Breast epithelium (tissue), 4 donors: ENCODE measurements at regions not wholly inside any gene's neighbourhood (a gene's known extent, or its start where the extent isn't known, plus 50 kb on each side); places are given as distances from the start of the nearest gene placed in this dataset.

Source experiments
- DNase-seq, 2 donors: peaks; one replicate each; pipeline ENCODE4 v3.0.0-alpha.2; 2019; ENCODE audit warnings: low spot score in 2 of 2
- H3K27ac ChIP-seq, 2 donors: fragments of 200-600 bp; sonication (generic) in 1 of 2; one replicate each; pipeline ENCODE4 v1.5.1; 2016 to 2019; ENCODE audit warnings: mild to moderate bottlenecking in 1 of 2
- H3K27me3 ChIP-seq, 2 donors: fragments of 200-600 bp; sonication (generic) in 1 of 2; one replicate each; pipeline versions ENCODE4 v1.5.1 to v1.6.0; 2017 to 2019; ENCODE audit warnings: control low read depth in 1 of 2, mild to moderate bottlenecking in 1 of 2
- H3K36me3 ChIP-seq: fragments of 200-600 bp; one replicate; pipeline ENCODE4 v1.5.1; 2019
- H3K4me1 ChIP-seq, 2 donors: fragments of 200-600 bp; sonication (generic); one replicate each; pipeline ENCODE4 v1.5.1; 2016 to 2019; ENCODE audit warnings: control low read depth in 1 of 2
- H3K4me3 ChIP-seq, 3 donors: fragments of 200-600 bp; sonication (generic); 1 replicate in 2 of 3; 2 replicates in 1 of 3; pipeline ENCODE4 v1.5.1; 2016 to 2019; ENCODE audit warnings: mild to moderate bottlenecking in 3 of 3, moderate library complexity in 2 of 3
- H3K9me3 ChIP-seq, 2 donors: fragments of 200-600 bp; sonication (generic) in 1 of 2; one replicate each; pipeline ENCODE4 v1.5.1; 2016 to 2019; ENCODE audit warnings: control low read depth in 1 of 2
- CTCF ChIP-seq, 3 donors: fragments of 450-650 bp; IDR thresholded peaks; one replicate each; pipeline ENCODE4 v1.5.1; 2016 to 2017; ENCODE audit warnings: antibody characterized with exemption in 3 of 3, mild to moderate bottlenecking in 3 of 3, moderate library complexity in 3 of 3
- POLR2A ChIP-seq: fragments of 450-650 bp; IDR thresholded peaks from one replicate; pipeline ENCODE4 v1.6.1; 2016; ENCODE audit warnings: antibody characterized with exemption, mild to moderate bottlenecking, moderate library complexity
- POLR2AphosphoS5 ChIP-seq, 3 donors: sonication (generic); formaldehyde crosslinking; IDR thresholded peaks; one replicate each; pipeline ENCODE4 v1.6.1; 2017; ENCODE audit warnings: antibody characterized with exemption in 3 of 3
- intact Hi-C: fragments of 100-400 bp; cut with DNase I; formaldehyde crosslinking; loops from one replicate; pipeline ENCODE4 v1.15.1; 2023; ENCODE audit warnings: low total_unique reads

GRCh38 chr12:91804533-91804932 lies 341.1 kb downstream of the BTG1 start:
- H3K9me3 ChIP-seq = peaks cover 0 to 12% of the 10 kb centered on the region in 2 donors
- intact Hi-C loops = no loop called here
- H3K4me1 ChIP-seq = no peaks in the 10 kb centered on the region
- no peaks in the 10 kb centered on the region for H3K36me3 ChIP-seq
- H3K27me3 ChIP-seq = no peaks in the 10 kb centered on the region
- TF ChIP-seq POLR2A (no peak), POLR2AphosphoS5 (IDR thresholded peaks at IDR 0.05) (no peak), CTCF (IDR thresholded peaks at IDR 0.05) (no peak)
- H3K27ac ChIP-seq = no peak overlapping the region
- no peak for DNase-seq
- no peak overlapping the region for H3K4me3 ChIP-seq

GRCh38 chr12:91801048-91801447 lies 344.6 kb downstream of the BTG1 start:
- TF ChIP-seq POLR2A (no peak), CTCF (IDR thresholded peaks at IDR 0.05) (no peak)
- Histone ChIP-seq H3K27ac (no peak overlapping the region), H3K36me3 (no peaks in the 10 kb centered on the region), H3K27me3 (no peaks in the 10 kb centered on the region), H3K9me3 (no peaks in the 10 kb centered on the region), H3K4me3 (no peak overlapping the region), H3K4me1 (no peaks in the 10 kb centered on the region)
- intact Hi-C loops = no loop called here
- no peak for DNase-seq

GRCh38 chr12:91793676-91794075 lies 352.0 kb downstream of the BTG1 start:
- H3K4me1 ChIP-seq = no peaks in the 10 kb centered on the region
- DNase-seq = no peak
- no peaks in the 10 kb centered on the region for H3K36me3 ChIP-seq
- intact Hi-C loops = no loop called here
- H3K4me3 ChIP-seq = no peak overlapping the region
- TF ChIP-seq CTCF (IDR thresholded peaks at IDR 0.05) = no peak
- H3K27me3 ChIP-seq = no peaks in the 10 kb centered on the region
- H3K9me3 ChIP-seq = no peaks in the 10 kb centered on the region
- no peak overlapping the region for H3K27ac ChIP-seq

- Histone ChIP-seq H3K4me3 (no peak overlapping the region), H3K36me3 (no peaks in the 10 kb centered on the region), H3K27me3 (no peaks in the 10 kb centered on the region), H3K9me3 (no peaks in the 10 kb centered on the region), H3K4me1 (no peaks in the 10 kb centered on the region), H3K27ac (no peak overlapping the region)
- TF ChIP-seq CTCF (IDR thresholded peaks at IDR 0.05) = no peak
- no peak for TF ChIP-seq POLR2AphosphoS5 (IDR thresholded peaks at IDR 0.05)
- TF ChIP-seq POLR2A = no peak
- intact Hi-C loops = no loop called here
- DNase-seq = no peak
Measured at GRCh38 chr12:91792597-91792996, 353.0 kb downstream of the BTG1 start.

- Histone ChIP-seq H3K27ac (no peak overlapping the region), H3K9me3 (no peaks in the 10 kb centered on the region), H3K27me3 (no peaks in the 10 kb centered on the region), H3K4me1 (no peaks in the 10 kb centered on the region), H3K36me3 (no peaks in the 10 kb centered on the region), H3K4me3 (no peak overlapping the region)
- DNase-seq = no peak
- intact Hi-C loops = no loop called here
- TF ChIP-seq POLR2AphosphoS5 (IDR thresholded peaks at IDR 0.05) (no peak), CTCF (IDR thresholded peaks at IDR 0.05) (no peak), POLR2A (no peak)
Measured at GRCh38 chr12:91786499-91787272, 359.0 kb downstream of the BTG1 start.
